ENCODE measurements at regions not wholly inside any gene's neighbourhood (a gene's known extent, or its start where the extent isn't known, plus 50 kb on each side); places are given as distances from the start of the nearest gene placed in this dataset.

DNA sequence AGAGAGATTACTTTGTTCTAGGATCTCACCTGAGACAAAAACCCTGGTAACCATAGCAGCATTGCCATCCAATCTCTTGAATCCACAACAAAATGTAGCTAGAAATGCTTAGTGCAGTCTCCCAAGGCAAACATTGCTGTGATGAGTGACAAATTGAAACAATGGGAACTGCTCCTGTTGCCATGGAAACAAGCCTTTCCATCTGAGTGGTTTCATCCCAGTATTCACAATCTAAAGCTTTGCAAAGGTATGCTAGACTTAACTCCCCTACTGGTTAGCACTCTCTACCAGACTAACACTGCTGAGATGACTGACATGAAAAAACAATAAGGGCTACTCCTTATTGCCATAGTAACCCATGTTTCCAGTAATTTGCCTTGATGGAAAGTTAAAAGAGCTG lies 172.6 kb upstream of the CNTN3 start:
- Histone ChIP-seq H3K4me3 (ENCODE audit: low read depth, low read length) (no peak overlapping the region), H3K27me3 (no peaks in the 10 kb centered on the region), H3K4me1 (no peaks in the 10 kb centered on the region), H3K36me3 (no peaks in the 10 kb centered on the region), H3K9me3 (no peaks in the 10 kb centered on the region)
- no peak for DNase-seq
- TF ChIP-seq, protein P1, sequence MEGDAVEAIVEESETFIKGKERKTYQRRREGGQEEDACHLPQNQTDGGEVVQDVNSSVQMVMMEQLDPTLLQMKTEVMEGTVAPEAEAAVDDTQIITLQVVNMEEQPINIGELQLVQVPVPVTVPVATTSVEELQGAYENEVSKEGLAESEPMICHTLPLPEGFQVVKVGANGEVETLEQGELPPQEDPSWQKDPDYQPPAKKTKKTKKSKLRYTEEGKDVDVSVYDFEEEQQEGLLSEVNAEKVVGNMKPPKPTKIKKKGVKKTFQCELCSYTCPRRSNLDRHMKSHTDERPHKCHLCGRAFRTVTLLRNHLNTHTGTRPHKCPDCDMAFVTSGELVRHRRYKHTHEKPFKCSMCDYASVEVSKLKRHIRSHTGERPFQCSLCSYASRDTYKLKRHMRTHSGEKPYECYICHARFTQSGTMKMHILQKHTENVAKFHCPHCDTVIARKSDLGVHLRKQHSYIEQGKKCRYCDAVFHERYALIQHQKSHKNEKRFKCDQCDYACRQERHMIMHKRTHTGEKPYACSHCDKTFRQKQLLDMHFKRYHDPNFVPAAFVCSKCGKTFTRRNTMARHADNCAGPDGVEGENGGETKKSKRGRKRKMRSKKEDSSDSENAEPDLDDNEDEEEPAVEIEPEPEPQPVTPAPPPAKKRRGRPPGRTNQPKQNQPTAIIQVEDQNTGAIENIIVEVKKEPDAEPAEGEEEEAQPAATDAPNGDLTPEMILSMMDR (IDR thresholded peaks at IDR 0.05; ENCODE audit: low read depth, low read length): no peak

DNA sequence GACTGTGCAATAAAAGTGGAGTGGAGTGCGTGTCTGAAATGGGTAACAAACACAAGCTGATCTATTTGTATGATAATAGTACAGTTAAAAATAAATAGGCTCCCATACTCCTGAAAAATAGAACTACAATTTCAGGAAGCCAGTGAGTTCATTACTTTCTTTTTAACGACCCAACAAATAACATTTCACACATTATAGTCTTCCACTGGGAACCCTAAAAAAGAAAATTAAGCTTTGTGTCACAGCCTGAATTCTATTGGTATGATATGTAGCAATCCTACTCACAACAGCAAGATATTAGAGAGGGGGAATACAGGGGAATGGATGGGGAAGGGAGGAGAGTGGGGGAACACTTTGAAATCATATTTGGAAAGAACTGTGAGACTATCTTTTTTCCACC lies 156.9 kb upstream of the CNTN3 start:
- Histone ChIP-seq H3K4me1 (no peaks in the 10 kb centered on the region), H3K4me3 (ENCODE audit: low read depth, low read length) (no peak overlapping the region), H3K27me3 (no peaks in the 10 kb centered on the region), H3K9me3 (no peaks in the 10 kb centered on the region), H3K36me3 (no peaks in the 10 kb centered on the region)
- TF ChIP-seq, protein P1 (IDR thresholded peaks at IDR 0.05; ENCODE audit: low read depth, low read length): no peak
- DNase-seq: no peak

DNA sequence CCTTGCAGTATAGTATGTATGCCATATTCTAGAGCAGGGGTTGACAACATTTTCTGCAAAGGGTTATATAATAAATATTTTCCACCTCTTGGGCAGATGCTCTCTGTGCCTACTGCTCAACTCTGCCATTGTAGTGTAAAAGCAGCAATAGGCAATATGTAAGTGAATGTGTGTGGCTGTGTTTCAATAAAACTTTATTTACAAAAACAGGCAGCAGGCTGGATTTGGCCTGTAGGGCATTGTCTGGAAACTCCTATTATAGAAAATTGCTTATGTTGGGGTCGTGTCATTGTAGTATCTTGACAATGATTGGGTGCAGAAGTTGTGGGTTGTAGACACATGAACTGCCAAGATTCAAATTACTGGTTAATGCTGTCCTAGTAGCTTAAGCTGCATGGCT lies 153.6 kb upstream of the CNTN3 start:
- no peaks in the 10 kb centered on the region for H3K27me3 ChIP-seq
- TF ChIP-seq, protein P1 (IDR thresholded peaks at IDR 0.05; ENCODE audit: low read depth, low read length): no peak
- DNase-seq: no peak

DNA sequence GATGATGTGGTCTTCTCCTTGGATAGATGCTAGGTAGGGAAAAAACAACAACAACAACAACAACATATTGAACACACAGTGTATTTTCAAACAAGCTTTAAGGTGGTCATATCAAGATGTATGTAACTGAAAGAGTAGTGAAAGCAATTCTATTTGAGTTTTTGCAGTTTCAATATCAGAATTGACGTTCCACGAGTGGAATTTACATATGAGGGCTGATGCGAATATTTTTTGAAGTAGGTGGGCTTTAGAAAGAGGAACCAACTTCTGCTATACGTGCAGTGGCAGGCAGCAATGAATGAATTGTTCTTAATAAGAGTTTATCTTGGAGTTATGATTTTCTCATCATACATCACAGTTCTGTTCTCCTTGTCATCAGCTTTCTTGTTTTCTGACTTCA lies 151.9 kb upstream of the CNTN3 start:
- H3K27me3 ChIP-seq: no peaks in the 10 kb centered on the region
- no peak overlapping the region for H3K4me3 ChIP-seq (ENCODE audit: low read depth, low read length)
- no peaks in the 10 kb centered on the region for H3K4me1 ChIP-seq
- no peaks in the 10 kb centered on the region for H3K36me3 ChIP-seq
- H3K9me3 ChIP-seq: no peaks in the 10 kb centered on the region
- DNase-seq: no peak
- TF ChIP-seq, protein P1 (IDR thresholded peaks at IDR 0.05; ENCODE audit: low read depth, low read length): no peak

More for the DNA sequence above, 153.6 kb upstream of the CNTN3 start:
- Histone ChIP-seq H3K9me3 (no peaks in the 10 kb centered on the region), H3K36me3 (no peaks in the 10 kb centered on the region), H3K4me3 (ENCODE audit: low read depth, low read length) (no peak overlapping the region), H3K4me1 (no peaks in the 10 kb centered on the region)

DNA sequence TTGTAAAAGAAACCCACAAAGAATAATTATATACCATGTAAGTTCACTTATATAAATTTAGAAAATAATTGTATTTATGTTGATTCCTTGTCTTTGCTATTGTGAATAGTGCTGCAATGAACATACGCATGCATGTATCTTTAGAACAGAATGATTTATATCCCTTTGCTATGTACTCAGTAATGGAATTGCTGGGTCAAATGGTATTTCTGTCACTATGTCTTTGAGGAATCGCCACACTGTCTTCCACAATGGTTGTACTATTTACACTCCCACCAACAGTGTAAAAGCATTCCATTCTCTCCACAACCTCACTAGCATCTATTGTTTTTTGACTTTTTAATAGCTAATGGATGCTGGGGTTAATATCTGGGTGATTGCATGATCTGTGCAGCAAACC lies 149.4 kb upstream of the CNTN3 start:
- H3K27me3 ChIP-seq: no peaks in the 10 kb centered on the region
- no peaks in the 10 kb centered on the region for H3K9me3 ChIP-seq
- no peaks in the 10 kb centered on the region for H3K4me1 ChIP-seq
- TF ChIP-seq, protein P1 (IDR thresholded peaks at IDR 0.05; ENCODE audit: low read depth, low read length): no peak
- no peak for DNase-seq
- H3K36me3 ChIP-seq: no peaks in the 10 kb centered on the region
- H3K4me3 ChIP-seq (ENCODE audit: low read depth, low read length): no peak overlapping the region

DNA sequence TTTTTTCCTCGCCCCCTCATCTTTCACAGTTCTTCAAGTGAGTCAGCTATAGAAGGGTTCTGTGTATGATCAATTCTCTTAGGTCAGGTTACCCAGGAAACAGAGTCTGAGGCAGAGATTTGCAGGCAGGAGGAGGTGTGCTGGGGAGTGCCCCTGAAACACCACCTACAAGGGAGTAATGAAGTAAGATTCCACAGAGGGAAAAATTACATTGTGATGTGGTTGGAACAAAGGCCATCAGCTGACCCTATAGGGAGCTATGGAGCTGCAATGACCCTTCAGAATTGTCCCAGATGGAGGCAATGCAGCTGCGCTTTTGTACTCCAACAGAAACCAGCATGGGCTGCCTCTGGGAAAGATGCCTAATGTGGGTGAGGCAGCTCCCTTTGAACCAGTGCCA lies 142.2 kb upstream of the CNTN3 start:
- no peak for DNase-seq
- H3K9me3 ChIP-seq: no peaks in the 10 kb centered on the region
- H3K36me3 ChIP-seq: no peaks in the 10 kb centered on the region
- H3K4me3 ChIP-seq (ENCODE audit: low read depth, low read length): no peak overlapping the region
- no peaks in the 10 kb centered on the region for H3K27me3 ChIP-seq
- TF ChIP-seq, protein P1 (IDR thresholded peaks at IDR 0.05; ENCODE audit: low read depth, low read length): no peak
- no peaks in the 10 kb centered on the region for H3K4me1 ChIP-seq

Measured in BE2C (cell line).